Neutrophil (primary cell): ENCODE measurements at regions not wholly inside any gene's neighbourhood (a gene's known extent, or its start where the extent isn't known, plus 50 kb on each side); places are given as distances from the start of the nearest gene placed in this dataset.

ENCODE experiments used
- H3K27ac ChIP-seq: fragments of 200-600 bp; sonication (generic); 2 replicates; pipeline ENCODE4 v1.5.1; 2016; ENCODE audit warnings: mild to moderate bottlenecking, moderate library complexity
- H3K27me3 ChIP-seq: fragments of 200-600 bp; sonication (generic); 2 replicates; pipeline ENCODE4 v1.6.0; 2016; ENCODE audit warnings: mild to moderate bottlenecking
- H3K36me3 ChIP-seq: fragments of 200-600 bp; sonication (generic); 2 replicates; pipeline ENCODE4 v1.5.1; 2017
- H3K4me1 ChIP-seq, 2 experiments: fragments of 200-600 bp in 1 of 2; sonication (generic) in 1 of 2; 1 replicate in 1 of 2; 2 replicates in 1 of 2; pipeline versions ENCODE4 v1.5.1 to v1.6.1; 2013 to 2016; ENCODE audit warnings: low read depth in 1 of 2, low read length in 1 of 2, mild to moderate bottlenecking in 1 of 2, moderate library complexity in 1 of 2; ENCODE audit not compliant: control insufficient read depth in 1 of 2, insufficient read depth in 1 of 2
- H3K4me3 ChIP-seq, 2 experiments: fragments of 200-600 bp in 1 of 2; sonication (generic) in 1 of 2; 1 replicate in 1 of 2; 2 replicates in 1 of 2; pipeline ENCODE4 v1.5.1; 2013 to 2016; ENCODE audit warnings: low read depth in 1 of 2, low read length in 1 of 2, mild to moderate bottlenecking in 1 of 2, moderate library complexity in 1 of 2
- H3K9me3 ChIP-seq: fragments of 200-600 bp; sonication (generic); 2 replicates; pipeline ENCODE4 v1.5.1; 2016
- CTCF ChIP-seq: fragments of 200-600 bp; sonication (generic); IDR thresholded peaks from 2 replicates; pipeline ENCODE4 v1.5.1; 2016; ENCODE audit warnings: antibody characterized with exemption

GRCh38 chr18:44423814-44424644 lies 256.7 kb upstream of the SETBP1 start:
- Histone ChIP-seq H3K4me3 (no peak overlapping the region), H3K36me3 (no peaks in the 10 kb centered on the region), H3K27ac (no peak overlapping the region), H3K27me3 (no peaks in the 10 kb centered on the region), H3K4me1 (no peaks in the 10 kb centered on the region), H3K9me3 (no peaks in the 10 kb centered on the region)
- TF ChIP-seq CTCF = no peak

GRCh38 chr18:44424645-44425035 lies 256.0 kb upstream of the SETBP1 start:
- no peaks in the 10 kb centered on the region for H3K36me3 ChIP-seq
- no peak overlapping the region for H3K27ac ChIP-seq
- no peak overlapping the region for H3K4me3 ChIP-seq
- TF ChIP-seq CTCF = no peak
- H3K27me3 ChIP-seq = no peaks in the 10 kb centered on the region
- H3K9me3 ChIP-seq = no peaks in the 10 kb centered on the region
- H3K4me1 ChIP-seq = no peaks in the 10 kb centered on the region

GRCh38 chr18:44425161-44425560 lies 255.5 kb upstream of the SETBP1 start:
- Histone ChIP-seq H3K36me3 (no peaks in the 10 kb centered on the region), H3K4me3 (no peak overlapping the region), H3K27me3 (no peaks in the 10 kb centered on the region), H3K4me1 (no peaks in the 10 kb centered on the region), H3K9me3 (no peaks in the 10 kb centered on the region), H3K27ac (no peak overlapping the region)
- no peak for TF ChIP-seq CTCF

GRCh38 chr18:44437603-44438002 lies 243.1 kb upstream of the SETBP1 start:
- H3K4me3 ChIP-seq = no peak overlapping the region
- no peaks in the 10 kb centered on the region for H3K27me3 ChIP-seq
- no peak for TF ChIP-seq CTCF
- H3K27ac ChIP-seq = no peak overlapping the region
- H3K36me3 ChIP-seq = no peaks in the 10 kb centered on the region
- H3K9me3 ChIP-seq = no peaks in the 10 kb centered on the region
- no peaks in the 10 kb centered on the region for H3K4me1 ChIP-seq

- H3K4me3 ChIP-seq = no peak overlapping the region
- H3K36me3 ChIP-seq = no peaks in the 10 kb centered on the region
- H3K27ac ChIP-seq = no peak overlapping the region
- no peak for TF ChIP-seq CTCF
- no peaks in the 10 kb centered on the region for H3K9me3 ChIP-seq
- H3K4me1 ChIP-seq = no peaks in the 10 kb centered on the region
- no peaks in the 10 kb centered on the region for H3K27me3 ChIP-seq
Measured at GRCh38 chr18:44450226-44450625, 230.5 kb upstream of the SETBP1 start.
